ENCODE measurements at regions not wholly inside any gene's neighbourhood (a gene's known extent, or its start where the extent isn't known, plus 50 kb on each side); places are given as distances from the start of the nearest gene placed in this dataset.

GRCh38 chr5:72741805-72742204 is 74.7 kb upstream of the TNPO1 start:
- DNase-seq (ENCODE audit: low read depth, low spot score) (no peak), FAIRE-seq (no peak)
- dilution Hi-C loops (cut with MboI; ENCODE audit: extremely low pct_ligation_motif_present, low sequenced_read_pairs): no loop called here

GRCh38 chr5:72733810-72734209 is 82.7 kb upstream of the TNPO1 start:
- TF ChIP-seq EZH2 (IDR thresholded peaks at IDR 0.05; ENCODE audit: low read length): no peak
- TF ChIP-seq, protein P1, sequence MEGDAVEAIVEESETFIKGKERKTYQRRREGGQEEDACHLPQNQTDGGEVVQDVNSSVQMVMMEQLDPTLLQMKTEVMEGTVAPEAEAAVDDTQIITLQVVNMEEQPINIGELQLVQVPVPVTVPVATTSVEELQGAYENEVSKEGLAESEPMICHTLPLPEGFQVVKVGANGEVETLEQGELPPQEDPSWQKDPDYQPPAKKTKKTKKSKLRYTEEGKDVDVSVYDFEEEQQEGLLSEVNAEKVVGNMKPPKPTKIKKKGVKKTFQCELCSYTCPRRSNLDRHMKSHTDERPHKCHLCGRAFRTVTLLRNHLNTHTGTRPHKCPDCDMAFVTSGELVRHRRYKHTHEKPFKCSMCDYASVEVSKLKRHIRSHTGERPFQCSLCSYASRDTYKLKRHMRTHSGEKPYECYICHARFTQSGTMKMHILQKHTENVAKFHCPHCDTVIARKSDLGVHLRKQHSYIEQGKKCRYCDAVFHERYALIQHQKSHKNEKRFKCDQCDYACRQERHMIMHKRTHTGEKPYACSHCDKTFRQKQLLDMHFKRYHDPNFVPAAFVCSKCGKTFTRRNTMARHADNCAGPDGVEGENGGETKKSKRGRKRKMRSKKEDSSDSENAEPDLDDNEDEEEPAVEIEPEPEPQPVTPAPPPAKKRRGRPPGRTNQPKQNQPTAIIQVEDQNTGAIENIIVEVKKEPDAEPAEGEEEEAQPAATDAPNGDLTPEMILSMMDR (optimal IDR thresholded peaks at IDR 0.05 in 1 of 3, IDR thresholded peaks at IDR 0.05 in 1 of 3, conservative IDR thresholded peaks at IDR 0.05 in 1 of 3; ENCODE audit: extremely low read depth in 1 of 3, insufficient read depth in 2 of 3, low read length in 3 of 3): no peak
- Histone ChIP-seq H3K36me3 (ENCODE audit: control insufficient read depth in 2 of 2, extremely low read depth in 1 of 2, insufficient read depth in 2 of 2, low read length in 2 of 2) (no peaks in the 10 kb centered on the region), H3K4me3 (ENCODE audit: control insufficient read depth in 2 of 3, extremely low read depth in 1 of 3, insufficient read depth in 2 of 3, low read depth in 1 of 3, low read length in 3 of 3) (no peak overlapping the region), H3K9me3 (ENCODE audit: control insufficient read depth, low read depth, low read length) (no peaks in the 10 kb centered on the region), H2AFZ (ENCODE audit: control insufficient read depth, low read length) (no peak overlapping the region), H4K20me1 (ENCODE audit: control insufficient read depth, extremely low read depth, insufficient read depth, low read length) (no peaks in the 10 kb centered on the region), H3K27ac (ENCODE audit: control insufficient read depth, insufficient read depth, low read length) (no peak overlapping the region), H3K4me2 (ENCODE audit: control insufficient read depth, extremely low read depth, insufficient read depth, low read depth, low read length) (no peak overlapping the region), H3K27me3 (ENCODE audit: control insufficient read depth, extremely low read depth, insufficient read depth, low read length) (no peaks in the 10 kb centered on the region), H3K79me2 (ENCODE audit: control insufficient read depth, insufficient read depth, low read length) (no peaks in the 10 kb centered on the region), H3K9me1 (ENCODE audit: control insufficient read depth, extremely low read depth, insufficient read depth, low read length) (no peaks in the 10 kb centered on the region), H3K4me1 (ENCODE audit: control insufficient read depth, extremely low read depth, insufficient read depth, low read length) (no peaks in the 10 kb centered on the region), H3K9ac (ENCODE audit: control insufficient read depth, extremely low read depth, insufficient read depth, low read length) (no peak overlapping the region)
- DNase-seq (ENCODE audit: low read depth, low spot score): no peak
- FAIRE-seq: no peak
- dilution Hi-C loops (cut with MboI; ENCODE audit: extremely low pct_ligation_motif_present, low sequenced_read_pairs): no loop called here

More at GRCh38 chr5:72741805-72742204, 74.7 kb upstream of the TNPO1 start:
- Histone ChIP-seq H3K9ac (ENCODE audit: control insufficient read depth, extremely low read depth, insufficient read depth, low read length) (no peak overlapping the region), H3K79me2 (ENCODE audit: control insufficient read depth, insufficient read depth, low read length) (no peaks in the 10 kb centered on the region), H3K4me3 (ENCODE audit: control insufficient read depth in 2 of 3, extremely low read depth in 1 of 3, insufficient read depth in 2 of 3, low read depth in 1 of 3, low read length in 3 of 3) (no peak overlapping the region), H3K27me3 (ENCODE audit: control insufficient read depth, extremely low read depth, insufficient read depth, low read length) (no peaks in the 10 kb centered on the region), H3K9me3 (ENCODE audit: control insufficient read depth, low read depth, low read length) (no peaks in the 10 kb centered on the region), H3K4me1 (ENCODE audit: control insufficient read depth, extremely low read depth, insufficient read depth, low read length) (no peaks in the 10 kb centered on the region), H4K20me1 (ENCODE audit: control insufficient read depth, extremely low read depth, insufficient read depth, low read length) (no peaks in the 10 kb centered on the region), H3K4me2 (ENCODE audit: control insufficient read depth, extremely low read depth, insufficient read depth, low read depth, low read length) (no peak overlapping the region), H2AFZ (ENCODE audit: control insufficient read depth, low read length) (no peak overlapping the region), H3K27ac (ENCODE audit: control insufficient read depth, insufficient read depth, low read length) (no peak overlapping the region), H3K9me1 (ENCODE audit: control insufficient read depth, extremely low read depth, insufficient read depth, low read length) (no peaks in the 10 kb centered on the region), H3K36me3 (ENCODE audit: control insufficient read depth in 2 of 2, extremely low read depth in 1 of 2, insufficient read depth in 2 of 2, low read length in 2 of 2) (no peaks in the 10 kb centered on the region)
- TF ChIP-seq, protein P1 (optimal IDR thresholded peaks at IDR 0.05 in 1 of 3, IDR thresholded peaks at IDR 0.05 in 1 of 3, conservative IDR thresholded peaks at IDR 0.05 in 1 of 3; ENCODE audit: extremely low read depth in 1 of 3, insufficient read depth in 2 of 3, low read length in 3 of 3): no peak
- no peak for TF ChIP-seq EZH2 (IDR thresholded peaks at IDR 0.05; ENCODE audit: low read length)
